CD4-positive, alpha-beta T cell (primary cell): ENCODE measurements at regions not wholly inside any gene's neighbourhood (a gene's known extent, or its start where the extent isn't known, plus 50 kb on each side); places are given as distances from the start of the nearest gene placed in this dataset.

Source experiments
- ATAC-seq: fragments of 200-7000 bp; cut with Tn5 transposase; one replicate; pipeline ENCODE4 v1.10.0; 2022; ENCODE audit warnings: mild to moderate bottlenecking; ENCODE audit not compliant: poor library complexity
- CTCF ChIA-PET: fragments of 350-600 bp; sonication (Branson Sonifier 250); formaldehyde crosslinking; loops from one replicate; lab custom pipeline; 2021; ENCODE audit warnings: antibody characterized with exemption, inconsistent platforms; lab: Charles Lee
- POLR2A ChIA-PET: fragments of 350-600 bp; sonication (Branson Sonifier 250); formaldehyde crosslinking; loops from one replicate; lab custom pipeline; 2021; ENCODE audit warnings: antibody characterized with exemption, inconsistent platforms; lab: Charles Lee
- DNase-seq, 14 experiments: peaks; one replicate each; pipeline ENCODE4 v3.0.0-alpha.2; 2013 to 2020; ENCODE audit warnings: mixed read lengths in 2 of 14
- H3K27ac ChIP-seq, 2 donors: one replicate each; pipeline versions ENCODE4 v1.5.1 to v1.7.0; 2013; ENCODE audit warnings: low read length in 2 of 2, low read depth in 1 of 2, mild to moderate bottlenecking in 1 of 2
- H3K27me3 ChIP-seq, 2 experiments: 1 replicate in 1 of 2; 2 replicates in 1 of 2; pipeline versions ENCODE4 v1.6.1 to v1.7.0; 2013; ENCODE audit warnings: low read length in 2 of 2, control low read depth in 1 of 2, mild to moderate bottlenecking in 1 of 2, moderate library complexity in 1 of 2; ENCODE audit not compliant: insufficient read depth in 2 of 2, control insufficient read depth in 1 of 2
- H3K36me3 ChIP-seq: one replicate; pipeline ENCODE4 v1.6.1; 2013; ENCODE audit warnings: low read length, control low read depth; ENCODE audit not compliant: insufficient read depth
- H3K4me1 ChIP-seq: one replicate; pipeline ENCODE4 v1.6.1; 2013; ENCODE audit warnings: low read length, control low read depth; ENCODE audit not compliant: insufficient read depth
- H3K4me3 ChIP-seq: one replicate; pipeline ENCODE4 v1.5.1; 2013; ENCODE audit warnings: mild to moderate bottlenecking, low read length, moderate library complexity
- H3K9me3 ChIP-seq, 2 experiments: 1 replicate in 1 of 2; 2 replicates in 1 of 2; pipeline versions ENCODE4 v1.6.1 to v1.7.0; 2013; ENCODE audit warnings: low read length in 2 of 2, mild to moderate bottlenecking in 2 of 2, control low read depth in 1 of 2, moderate library complexity in 1 of 2; ENCODE audit not compliant: control insufficient read depth in 1 of 2, insufficient read depth in 1 of 2
- H3K27ac Mint-ChIP-seq: one replicate; pipeline ENCODE4 v1.8.0; 2020; ENCODE audit warnings: mixed read lengths
- H3K27me3 Mint-ChIP-seq: one replicate; pipeline ENCODE4 v1.8.0; 2021; ENCODE audit warnings: mixed read lengths
- H3K36me3 Mint-ChIP-seq: one replicate; pipeline ENCODE4 v1.8.0; 2021; ENCODE audit warnings: low read depth, mixed read lengths
- H3K4me1 Mint-ChIP-seq: one replicate; pipeline ENCODE4 v1.8.0; 2021; ENCODE audit warnings: low read depth, mixed read lengths
- H3K4me3 Mint-ChIP-seq: one replicate; pipeline ENCODE4 v1.8.0; 2020; ENCODE audit warnings: mild to moderate bottlenecking, mixed read lengths
- H3K9me3 Mint-ChIP-seq: one replicate; pipeline ENCODE4 v1.8.0; 2020; ENCODE audit warnings: mixed read lengths
- intact Hi-C, 2 experiments: fragments of 100-400 bp; cut with DNase I in 1 of 2; cut with micrococcal nuclease in 1 of 2; formaldehyde crosslinking; loops; one replicate each; pipeline versions ENCODE4 v1.15.1 to v1.9.0; 2023 to 2025; cut with DNase I, micrococcal nuclease
- TF ChIP-seq, protein P1 (sequence below): fragments of 200-600 bp; IDR thresholded peaks from one replicate; pipeline ENCODE4 v1.8.0; 2022; ENCODE audit warnings: antibody characterized with exemption, mild to moderate bottlenecking

- H3K27ac Mint-ChIP-seq: no peak overlapping the region
Measured at GRCh38 chr7:113768387-113768786, 150.4 kb downstream of the PPP1R3A start.

GRCh38 chr7:113764401-113765035 is 154.3 kb downstream of the PPP1R3A start:
- ChIA-PET POLR2A (no interaction called here), CTCF (no interaction called here)
- intact Hi-C loops: no loop called here
- TF ChIP-seq, protein P1, sequence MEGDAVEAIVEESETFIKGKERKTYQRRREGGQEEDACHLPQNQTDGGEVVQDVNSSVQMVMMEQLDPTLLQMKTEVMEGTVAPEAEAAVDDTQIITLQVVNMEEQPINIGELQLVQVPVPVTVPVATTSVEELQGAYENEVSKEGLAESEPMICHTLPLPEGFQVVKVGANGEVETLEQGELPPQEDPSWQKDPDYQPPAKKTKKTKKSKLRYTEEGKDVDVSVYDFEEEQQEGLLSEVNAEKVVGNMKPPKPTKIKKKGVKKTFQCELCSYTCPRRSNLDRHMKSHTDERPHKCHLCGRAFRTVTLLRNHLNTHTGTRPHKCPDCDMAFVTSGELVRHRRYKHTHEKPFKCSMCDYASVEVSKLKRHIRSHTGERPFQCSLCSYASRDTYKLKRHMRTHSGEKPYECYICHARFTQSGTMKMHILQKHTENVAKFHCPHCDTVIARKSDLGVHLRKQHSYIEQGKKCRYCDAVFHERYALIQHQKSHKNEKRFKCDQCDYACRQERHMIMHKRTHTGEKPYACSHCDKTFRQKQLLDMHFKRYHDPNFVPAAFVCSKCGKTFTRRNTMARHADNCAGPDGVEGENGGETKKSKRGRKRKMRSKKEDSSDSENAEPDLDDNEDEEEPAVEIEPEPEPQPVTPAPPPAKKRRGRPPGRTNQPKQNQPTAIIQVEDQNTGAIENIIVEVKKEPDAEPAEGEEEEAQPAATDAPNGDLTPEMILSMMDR: no peak
- Mint-ChIP-seq H3K4me3 (no peak overlapping the region), H3K36me3 (no peaks in the 10 kb centered on the region), H3K4me1 (no peaks in the 10 kb centered on the region), H3K9me3 (peaks cover 2% of the 10 kb centered on the region), H3K27me3 (no peaks in the 10 kb centered on the region), H3K27ac (no peak overlapping the region)
- no peak overlapping the region for H3K27ac ChIP-seq
- no peak overlapping the region for H3K4me3 ChIP-seq
- DNase-seq: no peak
- no peak for ATAC-seq
- H3K36me3 ChIP-seq: no peaks in the 10 kb centered on the region
- H3K4me1 ChIP-seq: no peaks in the 10 kb centered on the region
- H3K27me3 ChIP-seq: no peaks in the 10 kb centered on the region
- H3K9me3 ChIP-seq: no peaks in the 10 kb centered on the region

More at GRCh38 chr7:113768387-113768786, 150.4 kb downstream of the PPP1R3A start:
- Histone ChIP-seq H3K27ac (no peak overlapping the region), H3K4me3 (no peak overlapping the region), H3K4me1 (no peaks in the 10 kb centered on the region), H3K9me3 (peaks cover 0 to 9% of the 10 kb centered on the region in 2 experiments), H3K27me3 (no peaks in the 10 kb centered on the region), H3K36me3 (no peaks in the 10 kb centered on the region)
- DNase-seq: no peak
- Mint-ChIP-seq H3K4me3 (no peak overlapping the region), H3K27me3 (no peaks in the 10 kb centered on the region), H3K4me1 (no peaks in the 10 kb centered on the region), H3K36me3 (no peaks in the 10 kb centered on the region), H3K9me3 (peaks cover 2% of the 10 kb centered on the region)
- ChIA-PET POLR2A (no interaction called here), CTCF (no interaction called here)
- TF ChIP-seq, protein P1: no peak
- no peak for ATAC-seq
- intact Hi-C loops: no loop called here

GRCh38 chr7:113763226-113763625 is 155.6 kb downstream of the PPP1R3A start:
- Mint-ChIP-seq H3K36me3 (no peaks in the 10 kb centered on the region), H3K4me3 (no peak overlapping the region), H3K27ac (no peak overlapping the region), H3K9me3 (peaks cover 5% of the 10 kb centered on the region), H3K27me3 (no peaks in the 10 kb centered on the region), H3K4me1 (no peaks in the 10 kb centered on the region)
- H3K27ac ChIP-seq: no peak overlapping the region
- no peaks in the 10 kb centered on the region for H3K9me3 ChIP-seq
- H3K4me3 ChIP-seq: no peak overlapping the region
- ChIA-PET POLR2A (no interaction called here), CTCF (no interaction called here)
- no peak for DNase-seq
- no peaks in the 10 kb centered on the region for H3K36me3 ChIP-seq
- TF ChIP-seq, protein P1: no peak
- H3K4me1 ChIP-seq: no peaks in the 10 kb centered on the region
- intact Hi-C loops: no loop called here
- ATAC-seq: no peak
- H3K27me3 ChIP-seq: no peaks in the 10 kb centered on the region
